MM.1S (cell line): ENCODE measurements at regions not wholly inside any gene's neighbourhood (a gene's known extent, or its start where the extent isn't known, plus 50 kb on each side); places are given as distances from the start of the nearest gene placed in this dataset.

ENCODE experiments used
- CTCF ChIP-seq: fragments of 300-600 bp; sonication (generic); IDR thresholded peaks from 2 replicates; pipeline ENCODE4 v1.5.1; 2016; ENCODE audit warnings: antibody characterized with exemption, low read length, mixed read lengths
- EZH2 ChIP-seq: fragments of 300-600 bp; sonication (generic); optimal IDR thresholded peaks from 2 replicates; pipeline ENCODE3; 2017; ENCODE audit warnings: low read depth, mild to moderate bottlenecking, antibody characterized with exemption, low read length, mixed read lengths
- EZH2phosphoT487 ChIP-seq: fragments of 300-600 bp; sonication (generic); IDR thresholded peaks from 2 replicates; pipeline ENCODE4 v1.6.1; 2018; ENCODE audit warnings: antibody characterized with exemption, low read length

GRCh38 chr13:31435536-31435935 is 235.8 kb downstream of the B3GLCT start:
- TF ChIP-seq EZH2phosphoT487 (no peak), CTCF (no peak), EZH2 (no peak)
